Cardiac muscle cell (in vitro differentiated cells and primary cell): ENCODE measurements at regions not wholly inside any gene's neighbourhood (a gene's known extent, or its start where the extent isn't known, plus 50 kb on each side); places are given as distances from the start of the nearest gene placed in this dataset.

Experiments used
- DNase-seq, 2 donors: peaks; one replicate each; pipeline versions ENCODE4 v3.0.0 to v3.0.0-alpha.2; 2010 to 2017; ENCODE audit warnings: low read depth in 1 of 2, low spot score in 1 of 2
- H3K27ac ChIP-seq: fragments of 200-600 bp; sonication (generic); 2 replicates; pipeline ENCODE4 v1.5.1; 2016
- H3K27me3 ChIP-seq: fragments of 200-600 bp; sonication (generic); 2 replicates; pipeline ENCODE4 v1.6.0; 2016; ENCODE audit warnings: control low read depth
- H3K36me3 ChIP-seq: fragments of 200-600 bp; sonication (generic); 2 replicates; pipeline ENCODE4 v1.5.1; 2016; ENCODE audit warnings: control low read depth
- H3K4me1 ChIP-seq: fragments of 200-600 bp; sonication (generic); 2 replicates; pipeline ENCODE4 v1.8.1; 2017; ENCODE audit warnings: low read depth, mild to moderate bottlenecking, mixed run types
- H3K4me3 ChIP-seq: fragments of 200-600 bp; sonication (generic); 2 replicates; pipeline ENCODE4 v1.5.1; 2016; ENCODE audit warnings: mild to moderate bottlenecking
- H3K9me3 ChIP-seq: fragments of 200-600 bp; sonication (generic); 2 replicates; pipeline ENCODE4 v1.5.1; 2017; ENCODE audit warnings: low read depth, mild to moderate bottlenecking, control low read depth
- CTCF ChIP-seq: IDR thresholded peaks from 2 replicates; pipeline ENCODE4 v1.5.1; 2012; ENCODE audit warnings: low read depth, mild to moderate bottlenecking, low read length

DNA sequence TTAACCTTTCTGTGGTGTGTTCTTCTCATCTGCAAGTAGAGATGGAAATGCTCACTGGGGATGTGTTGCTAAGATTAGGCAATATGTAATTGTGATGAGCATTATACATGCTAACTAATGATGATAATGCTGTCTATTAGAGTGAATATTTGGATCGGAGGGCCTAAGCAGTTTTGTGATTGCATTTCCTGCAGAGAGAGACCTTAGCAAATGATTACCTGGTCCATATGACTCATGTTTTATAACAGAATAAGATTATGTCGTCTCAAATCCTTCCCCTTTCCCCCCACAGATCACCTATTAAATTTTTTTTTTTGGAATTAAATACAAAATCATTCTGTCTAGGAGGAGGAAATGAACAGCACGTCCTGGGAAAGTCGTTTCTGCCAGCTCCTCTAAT, 82.7 kb downstream of the IZUMO3 start:
- DNase-seq: no peak
- no peak for TF ChIP-seq CTCF
- H3K9me3 ChIP-seq: no peaks in the 10 kb centered on the region
- H3K4me1 ChIP-seq: no peaks in the 10 kb centered on the region
- no peak overlapping the region for H3K27ac ChIP-seq
- H3K27me3 ChIP-seq: no peaks in the 10 kb centered on the region
- H3K4me3 ChIP-seq: no peak overlapping the region
- H3K36me3 ChIP-seq: no peaks in the 10 kb centered on the region

GRCh38 chr9:24460781-24461180, 84.9 kb downstream of the IZUMO3 start:
- no peaks in the 10 kb centered on the region for H3K4me1 ChIP-seq
- no peaks in the 10 kb centered on the region for H3K27me3 ChIP-seq
- H3K9me3 ChIP-seq: no peaks in the 10 kb centered on the region
- no peaks in the 10 kb centered on the region for H3K36me3 ChIP-seq
- DNase-seq: no peak
- no peak for TF ChIP-seq CTCF
- H3K27ac ChIP-seq: no peak overlapping the region
- no peak overlapping the region for H3K4me3 ChIP-seq

- no peaks in the 10 kb centered on the region for H3K27me3 ChIP-seq
- DNase-seq: no peak
These were observed 85.7 kb downstream of the IZUMO3 start for GRCh38 chr9:24459953-24460352.

DNA sequence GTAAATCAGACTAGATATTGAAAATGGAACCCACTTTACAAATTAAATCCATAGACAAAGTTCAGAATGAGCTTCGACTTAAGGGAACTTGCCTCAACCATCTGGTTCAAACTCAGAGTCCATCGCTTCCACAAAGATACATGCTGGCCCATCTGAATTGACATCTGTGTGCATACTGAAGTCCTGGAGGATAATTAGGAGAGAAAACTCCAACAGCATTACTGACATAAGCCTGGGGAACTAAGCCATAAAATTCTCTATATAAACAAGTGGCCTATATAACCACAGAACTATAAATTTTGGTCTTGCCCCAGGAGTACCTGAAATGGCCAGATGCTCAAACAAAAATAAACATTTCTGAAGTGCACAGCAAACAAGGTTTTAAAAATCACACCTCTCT, 94.4 kb downstream of the IZUMO3 start:
- no peak for TF ChIP-seq CTCF
- no peaks in the 10 kb centered on the region for H3K4me1 ChIP-seq
- no peak overlapping the region for H3K27ac ChIP-seq
- no peak overlapping the region for H3K4me3 ChIP-seq
- no peak for DNase-seq
- no peaks in the 10 kb centered on the region for H3K27me3 ChIP-seq
- H3K36me3 ChIP-seq: no peaks in the 10 kb centered on the region
- H3K9me3 ChIP-seq: no peaks in the 10 kb centered on the region

More at GRCh38 chr9:24459953-24460352, 85.7 kb downstream of the IZUMO3 start:
- Histone ChIP-seq H3K36me3 (no peaks in the 10 kb centered on the region), H3K4me1 (no peaks in the 10 kb centered on the region), H3K9me3 (no peaks in the 10 kb centered on the region), H3K27ac (no peak overlapping the region), H3K4me3 (no peak overlapping the region)
- no peak for TF ChIP-seq CTCF

DNA sequence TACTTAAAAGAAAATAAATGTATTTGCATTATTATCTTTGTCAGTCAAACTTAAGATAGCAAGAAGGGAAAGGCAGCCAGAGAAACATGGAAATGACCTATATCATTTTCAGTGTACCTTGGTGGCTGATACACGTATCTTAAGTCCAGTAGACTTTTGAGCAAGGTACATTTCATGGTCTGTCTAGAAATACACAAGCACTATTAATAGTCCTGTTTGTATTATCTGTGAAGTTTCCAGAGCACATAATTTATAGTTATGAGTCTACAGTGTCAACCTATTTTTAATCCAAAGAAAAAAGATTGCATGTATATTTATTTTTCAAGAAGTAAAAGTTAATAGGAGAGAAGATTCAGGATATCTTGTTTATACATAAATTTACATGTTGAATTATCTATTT, 95.7 kb downstream of the IZUMO3 start:
- H3K27ac ChIP-seq: no peak overlapping the region
- TF ChIP-seq CTCF: no peak
- no peaks in the 10 kb centered on the region for H3K27me3 ChIP-seq
- H3K36me3 ChIP-seq: no peaks in the 10 kb centered on the region
- DNase-seq: no peak
- H3K4me3 ChIP-seq: no peak overlapping the region
- no peaks in the 10 kb centered on the region for H3K4me1 ChIP-seq
- no peaks in the 10 kb centered on the region for H3K9me3 ChIP-seq

- DNase-seq: no peak
- no peak for TF ChIP-seq CTCF
- Histone ChIP-seq H3K9me3 (no peaks in the 10 kb centered on the region), H3K4me3 (no peak overlapping the region), H3K27ac (no peak overlapping the region), H3K27me3 (no peaks in the 10 kb centered on the region), H3K4me1 (no peaks in the 10 kb centered on the region), H3K36me3 (no peaks in the 10 kb centered on the region)
These were observed 106.2 kb downstream of the IZUMO3 start for GRCh38 chr9:24439456-24439855.
